Parathyroid adenoma (tissue), 2 donors: ENCODE measurements at regions not wholly inside any gene's neighbourhood (a gene's known extent, or its start where the extent isn't known, plus 50 kb on each side); places are given as distances from the start of the nearest gene placed in this dataset.

Source experiments
- H2AFZ ChIP-seq: fragments of 300-600 bp; sonication (generic); one replicate; pipeline ENCODE4 v1.7.0; 2017; ENCODE audit warnings: antibody characterized with exemption, mild to moderate bottlenecking
- H3K27ac ChIP-seq: fragments of 300-600 bp; sonication (generic); one replicate; pipeline ENCODE4 v1.7.0; 2017
- H3K27me3 ChIP-seq: fragments of 300-600 bp; sonication (generic); one replicate; pipeline ENCODE4 v1.7.0; 2017; ENCODE audit warnings: low read length; ENCODE audit not compliant: control insufficient read depth, insufficient read depth
- H3K36me3 ChIP-seq: fragments of 300-600 bp; sonication (generic); one replicate; pipeline ENCODE4 v1.7.0; 2017; ENCODE audit warnings: low read length; ENCODE audit not compliant: control insufficient read depth, insufficient read depth
- H3K4me1 ChIP-seq: fragments of 300-600 bp; sonication (generic); one replicate; pipeline ENCODE4 v1.7.0; 2017; ENCODE audit warnings: control low read depth
- H3K4me2 ChIP-seq: fragments of 300-600 bp; sonication (generic); one replicate; pipeline ENCODE4 v1.7.0; 2017; ENCODE audit warnings: low read length
- H3K4me3 ChIP-seq: fragments of 300-600 bp; sonication (generic); one replicate; pipeline ENCODE4 v1.7.0; 2017; ENCODE audit warnings: low read depth, low read length
- H3K79me2 ChIP-seq: fragments of 300-600 bp; sonication (generic); one replicate; pipeline ENCODE4 v1.7.0; 2017; ENCODE audit warnings: control low read depth
- H3K9ac ChIP-seq: fragments of 300-600 bp; sonication (generic); one replicate; pipeline ENCODE4 v1.7.0; 2017; ENCODE audit warnings: mild to moderate bottlenecking
- H3K9me3 ChIP-seq: fragments of 300-600 bp; sonication (generic); one replicate; pipeline ENCODE4 v1.7.0; 2017; ENCODE audit warnings: low read length; ENCODE audit not compliant: control insufficient read depth
- CTCF ChIP-seq: fragments of 300-600 bp; sonication (generic); IDR thresholded peaks from one replicate; pipeline ENCODE4 v1.7.0; 2017; ENCODE audit warnings: antibody characterized with exemption, mild to moderate bottlenecking
- donor health status: primary hyperparathyroidism.

- Histone ChIP-seq H3K9ac (no peak overlapping the region), H3K27ac (no peak overlapping the region), H2AFZ (no peak overlapping the region), H3K4me2 (no peak overlapping the region), H3K79me2 (no peaks in the 10 kb centered on the region), H3K9me3 (no peaks in the 10 kb centered on the region), H3K4me3 (no peak overlapping the region), H3K27me3 (no peaks in the 10 kb centered on the region), H3K4me1 (no peaks in the 10 kb centered on the region), H3K36me3 (no peaks in the 10 kb centered on the region)
- TF ChIP-seq CTCF = no peak
Observed at GRCh38 chr4:28225689-28226353, 1365.2 kb downstream of the STIM2 start.

GRCh38 chr4:28226962-28227361 is 1366.3 kb downstream of the STIM2 start:
- no peaks in the 10 kb centered on the region for H3K79me2 ChIP-seq
- no peak overlapping the region for H3K4me2 ChIP-seq
- no peak overlapping the region for H3K9ac ChIP-seq
- H3K9me3 ChIP-seq = no peaks in the 10 kb centered on the region
- H3K36me3 ChIP-seq = no peaks in the 10 kb centered on the region
- TF ChIP-seq CTCF = no peak
- no peaks in the 10 kb centered on the region for H3K4me1 ChIP-seq
- no peak overlapping the region for H3K27ac ChIP-seq
- H2AFZ ChIP-seq = no peak overlapping the region
- H3K27me3 ChIP-seq = no peaks in the 10 kb centered on the region
- no peak overlapping the region for H3K4me3 ChIP-seq

GRCh38 chr4:28227764-28228163 is 1367.1 kb downstream of the STIM2 start:
- Histone ChIP-seq H3K79me2 (no peaks in the 10 kb centered on the region), H3K4me2 (no peak overlapping the region), H3K4me3 (no peak overlapping the region), H3K4me1 (no peaks in the 10 kb centered on the region), H3K9me3 (no peaks in the 10 kb centered on the region), H3K27me3 (no peaks in the 10 kb centered on the region), H3K9ac (no peak overlapping the region), H3K27ac (no peak overlapping the region), H2AFZ (no peak overlapping the region), H3K36me3 (no peaks in the 10 kb centered on the region)
- TF ChIP-seq CTCF = no peak

GRCh38 chr4:28228561-28229491 is 1368.2 kb downstream of the STIM2 start:
- H3K27me3 ChIP-seq = no peaks in the 10 kb centered on the region
- TF ChIP-seq CTCF = no peak
- no peak overlapping the region for H3K4me2 ChIP-seq
- no peak overlapping the region for H3K9ac ChIP-seq
- H3K27ac ChIP-seq = no peak overlapping the region
- H2AFZ ChIP-seq = no peak overlapping the region
- H3K9me3 ChIP-seq = no peaks in the 10 kb centered on the region
- H3K36me3 ChIP-seq = no peaks in the 10 kb centered on the region
- H3K4me3 ChIP-seq = no peak overlapping the region
- H3K79me2 ChIP-seq = no peaks in the 10 kb centered on the region
- H3K4me1 ChIP-seq = no peaks in the 10 kb centered on the region
